ENCODE measurements at regions not wholly inside any gene's neighbourhood (a gene's known extent, or its start where the extent isn't known, plus 50 kb on each side); places are given as distances from the start of the nearest gene placed in this dataset.

DNA sequence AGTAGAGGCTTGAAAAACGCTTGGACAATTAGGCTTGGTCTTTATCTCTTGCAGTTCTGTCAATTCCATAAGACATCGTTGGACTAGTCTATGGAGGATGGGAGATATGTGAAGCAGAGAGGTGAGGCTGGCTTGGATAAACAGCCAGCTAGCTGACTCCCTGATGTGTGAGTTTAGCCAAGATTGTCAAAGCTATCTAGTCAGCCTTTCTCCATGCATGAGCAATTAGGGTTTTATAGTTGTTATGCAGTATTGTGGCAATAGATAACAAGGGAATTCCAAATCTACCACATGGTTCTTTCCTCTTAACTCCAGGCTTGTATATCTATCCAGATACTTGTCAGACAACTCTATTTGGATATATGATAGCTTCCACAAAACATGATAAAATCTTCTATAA is 153.6 kb upstream of the NRXN3 start:
- DNase-seq (ENCODE audit: extremely low spot score, unreplicated experiment), result no peak
- Mint-ChIP-seq H3K9me3 (no peaks in the 10 kb centered on the region), H3K27ac (no peak overlapping the region), H3K4me3 (no peak overlapping the region), H3K27me3 (peaks cover 21% of the 10 kb centered on the region), H3K4me1 (ENCODE audit: unreplicated experiment) (no peaks in the 10 kb centered on the region), H3K36me3 (no peaks in the 10 kb centered on the region)
- TF ChIP-seq, protein P1, sequence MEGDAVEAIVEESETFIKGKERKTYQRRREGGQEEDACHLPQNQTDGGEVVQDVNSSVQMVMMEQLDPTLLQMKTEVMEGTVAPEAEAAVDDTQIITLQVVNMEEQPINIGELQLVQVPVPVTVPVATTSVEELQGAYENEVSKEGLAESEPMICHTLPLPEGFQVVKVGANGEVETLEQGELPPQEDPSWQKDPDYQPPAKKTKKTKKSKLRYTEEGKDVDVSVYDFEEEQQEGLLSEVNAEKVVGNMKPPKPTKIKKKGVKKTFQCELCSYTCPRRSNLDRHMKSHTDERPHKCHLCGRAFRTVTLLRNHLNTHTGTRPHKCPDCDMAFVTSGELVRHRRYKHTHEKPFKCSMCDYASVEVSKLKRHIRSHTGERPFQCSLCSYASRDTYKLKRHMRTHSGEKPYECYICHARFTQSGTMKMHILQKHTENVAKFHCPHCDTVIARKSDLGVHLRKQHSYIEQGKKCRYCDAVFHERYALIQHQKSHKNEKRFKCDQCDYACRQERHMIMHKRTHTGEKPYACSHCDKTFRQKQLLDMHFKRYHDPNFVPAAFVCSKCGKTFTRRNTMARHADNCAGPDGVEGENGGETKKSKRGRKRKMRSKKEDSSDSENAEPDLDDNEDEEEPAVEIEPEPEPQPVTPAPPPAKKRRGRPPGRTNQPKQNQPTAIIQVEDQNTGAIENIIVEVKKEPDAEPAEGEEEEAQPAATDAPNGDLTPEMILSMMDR (conservative IDR thresholded peaks at IDR 0.05), result no peak

DNA sequence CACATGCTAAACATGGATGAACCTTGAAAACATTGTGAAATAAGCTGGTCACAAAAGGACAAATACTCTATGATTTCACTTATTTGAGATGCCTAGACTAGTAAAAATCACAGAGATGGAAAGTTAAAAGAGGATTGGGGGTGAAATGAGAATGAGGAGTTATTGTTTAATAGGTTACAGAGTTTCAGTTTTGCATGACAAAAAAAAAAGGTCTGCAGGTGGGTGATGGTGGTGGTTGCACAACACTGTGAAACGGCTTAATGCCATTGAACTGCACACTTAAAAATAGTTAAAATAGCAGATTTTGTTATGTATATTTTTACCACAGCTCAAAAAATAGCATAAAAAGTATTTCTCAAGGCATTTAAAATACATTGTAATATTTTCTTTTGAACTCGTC is 151.9 kb upstream of the NRXN3 start:
- H3K4me1 Mint-ChIP-seq (ENCODE audit: unreplicated experiment), result no peaks in the 10 kb centered on the region
- peaks cover 21% of the 10 kb centered on the region for H3K27me3 Mint-ChIP-seq
- H3K36me3 Mint-ChIP-seq, result no peaks in the 10 kb centered on the region
- TF ChIP-seq, protein P1 (conservative IDR thresholded peaks at IDR 0.05), result no peak
- H3K27ac Mint-ChIP-seq, result no peak overlapping the region
- DNase-seq (ENCODE audit: extremely low spot score, unreplicated experiment), result no peak
- H3K4me3 Mint-ChIP-seq, result no peak overlapping the region
- no peaks in the 10 kb centered on the region for H3K9me3 Mint-ChIP-seq

DNA sequence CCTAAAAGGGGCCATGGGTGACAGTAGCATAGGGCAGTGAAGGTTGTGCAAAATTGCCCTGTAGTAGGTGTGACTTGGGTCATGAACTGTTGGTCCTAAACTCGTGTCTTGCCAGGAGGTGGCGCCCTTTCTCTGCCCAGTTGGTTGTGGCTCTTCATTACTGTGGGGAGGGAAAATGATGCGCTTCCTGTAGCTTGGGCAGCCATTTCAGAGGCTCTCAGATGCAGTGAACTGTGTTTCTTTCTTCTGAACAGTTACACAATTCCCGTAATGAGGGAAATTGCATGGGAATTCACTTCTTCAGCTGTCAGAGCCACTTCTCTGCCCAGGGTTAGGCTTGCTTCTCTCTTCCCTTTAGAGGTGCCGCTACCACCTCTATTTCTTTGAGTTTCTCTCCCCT is 148.1 kb upstream of the NRXN3 start:
- no peaks in the 10 kb centered on the region for H3K9me3 Mint-ChIP-seq
- peaks cover 16% of the 10 kb centered on the region for H3K27me3 Mint-ChIP-seq
- no peaks in the 10 kb centered on the region for H3K36me3 Mint-ChIP-seq
- no peak for DNase-seq (ENCODE audit: extremely low spot score, unreplicated experiment)
- H3K27ac Mint-ChIP-seq, result no peak overlapping the region
- TF ChIP-seq, protein P1 (conservative IDR thresholded peaks at IDR 0.05), result peak; percentile 76
- no peaks in the 10 kb centered on the region for H3K4me1 Mint-ChIP-seq (ENCODE audit: unreplicated experiment)
- H3K4me3 Mint-ChIP-seq, result no peak overlapping the region

DNA sequence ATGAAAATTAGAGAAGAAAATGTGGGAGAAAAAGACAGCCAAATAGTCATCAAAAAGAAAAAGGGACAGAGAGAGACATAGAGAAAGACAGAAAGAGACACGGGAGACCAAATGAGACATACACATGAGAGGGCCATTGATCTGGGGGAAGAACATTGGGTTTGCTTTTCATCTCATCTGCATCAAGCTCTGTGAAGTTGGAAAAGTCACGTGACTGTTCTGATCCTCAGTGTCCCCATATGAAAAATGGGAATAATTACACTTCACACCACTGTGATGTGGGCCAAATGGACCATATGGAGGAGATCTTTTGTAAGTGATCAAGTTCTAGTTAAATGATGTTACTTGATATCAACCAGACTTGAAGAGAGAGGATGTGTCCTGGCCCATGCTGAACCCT is 147.1 kb upstream of the NRXN3 start:
- Mint-ChIP-seq H3K9me3 (no peaks in the 10 kb centered on the region), H3K27ac (no peak overlapping the region), H3K4me1 (ENCODE audit: unreplicated experiment) (no peaks in the 10 kb centered on the region), H3K4me3 (no peak overlapping the region), H3K27me3 (peaks cover 16% of the 10 kb centered on the region), H3K36me3 (no peaks in the 10 kb centered on the region)
- DNase-seq (ENCODE audit: extremely low spot score, unreplicated experiment), result no peak
- TF ChIP-seq, protein P1 (conservative IDR thresholded peaks at IDR 0.05), result no peak

DNA sequence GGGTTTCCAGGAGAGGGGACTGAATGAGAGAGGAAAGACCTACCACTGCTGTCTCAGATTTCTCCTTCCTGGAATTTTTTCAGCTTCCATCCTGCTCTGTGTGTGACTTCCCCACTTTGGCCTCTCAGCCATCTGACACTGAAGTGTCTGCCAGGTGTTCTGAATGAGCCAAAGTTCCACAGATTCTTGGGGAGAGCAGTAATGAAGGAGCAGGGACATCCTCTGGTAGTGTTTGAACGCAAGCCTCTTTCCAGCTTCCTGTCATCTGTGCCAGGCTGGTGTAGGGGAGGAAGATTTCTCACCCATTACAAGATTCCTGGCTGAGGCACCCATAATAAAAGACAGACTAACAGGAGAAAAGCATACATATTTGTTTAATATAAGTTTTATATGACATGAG is 141.7 kb upstream of the NRXN3 start:
- TF ChIP-seq, protein P1 (conservative IDR thresholded peaks at IDR 0.05), result no peak
- Mint-ChIP-seq H3K9me3 (no peaks in the 10 kb centered on the region), H3K36me3 (no peaks in the 10 kb centered on the region), H3K4me1 (ENCODE audit: unreplicated experiment) (no peaks in the 10 kb centered on the region), H3K27me3 (peaks cover 43% of the 10 kb centered on the region), H3K27ac (no peak overlapping the region), H3K4me3 (no peak overlapping the region)
- no peak for DNase-seq (ENCODE audit: extremely low spot score, unreplicated experiment)
